Adrenal gland (tissue), 9 donors: ENCODE measurements at regions not wholly inside any gene's neighbourhood (a gene's known extent, or its start where the extent isn't known, plus 50 kb on each side); places are given as distances from the start of the nearest gene placed in this dataset.

ENCODE experiments used
- DNase-seq, 7 donors: peaks; one replicate each; pipeline ENCODE4 v3.0.0-alpha.2; 2019 to 2020
- H3K27ac ChIP-seq, 5 donors: fragments of 200-600 bp; sonication (generic) in 4 of 5; 1 replicate in 3 of 5; 2 replicates in 2 of 5; pipeline versions ENCODE4 v1.5.1 to v1.8.0; 2016 to 2020; ENCODE audit warnings: mild to moderate bottlenecking in 1 of 5
- H3K27me3 ChIP-seq: fragments of 200-600 bp; 2 replicates; pipeline ENCODE4 v1.8.0; 2021
- H3K36me3 ChIP-seq, 2 donors: fragments of 200-600 bp; replicated peaks in 1 of 2; 1 replicate in 1 of 2; 2 replicates in 1 of 2; pipeline versions ENCODE4 v1.5.1 to v1.8.0; 2018 to 2022
- H3K4me1 ChIP-seq, 2 donors: fragments of 200-600 bp; replicated peaks in 1 of 2; 1 replicate in 1 of 2; 2 replicates in 1 of 2; pipeline versions ENCODE4 v1.5.1 to v1.8.0; 2018 to 2021
- H3K4me3 ChIP-seq, 4 donors: fragments of 200-600 bp; sonication (generic) in 3 of 4; one replicate each; pipeline ENCODE4 v1.5.1; 2016 to 2018
- H3K9me3 ChIP-seq, 3 donors: fragments of 200-600 bp; sonication (generic) in 1 of 3; replicated peaks in 1 of 3; 1 replicate in 2 of 3; 2 replicates in 1 of 3; pipeline versions ENCODE4 v1.5.1 to v1.8.0; 2016 to 2021
- POLR2A ChIP-seq, 2 donors: fragments of 450-650 bp; IDR thresholded peaks; one replicate each; pipeline ENCODE4 v1.6.1; 2017; ENCODE audit warnings: antibody characterized with exemption in 2 of 2, mild to moderate bottlenecking in 2 of 2, moderate library complexity in 1 of 2
- WGBS, 4 donors: extraction: QIAGEN DNeasy Blood & Tissue Kit in 2 of 4; methylation state at CpG; one replicate each; pipeline versions ENCODE4 v1.1.5 to v1.1.7; 2013 to 2017; 5-methylcytosine and 5-hydroxymethylcytosine counted together
- intact Hi-C, 2 donors: fragments of 100-400 bp; cut with DNase I; formaldehyde crosslinking; loops; one replicate each; pipeline versions ENCODE4 v1.14.1 to v1.15.0; 2022 to 2023
- TF ChIP-seq, protein P1 (sequence below), 6 experiments: fragments of 450-650 bp in 4 of 6; fragments of 200-600 bp in 2 of 6; sonication (generic) in 1 of 6; IDR thresholded peaks; 1 replicate in 5 of 6; 2 replicates in 1 of 6; pipeline versions ENCODE4 v1.5.1 to v1.8.0; 2016 to 2021; ENCODE audit warnings: antibody characterized with exemption in 6 of 6, mild to moderate bottlenecking in 2 of 6, moderate library complexity in 1 of 6
- donor health status: healthy with polysubstance abuse.
- donor health status: Bipolar disorder and iron deficiency.
- donor health status: DM: yes; HTN: yes; CAD: no.
- donor health status: DM: no; HTN: no; CAD: no.
- donor health status: DM: no; HTN: no; CAD: no.

DNA sequence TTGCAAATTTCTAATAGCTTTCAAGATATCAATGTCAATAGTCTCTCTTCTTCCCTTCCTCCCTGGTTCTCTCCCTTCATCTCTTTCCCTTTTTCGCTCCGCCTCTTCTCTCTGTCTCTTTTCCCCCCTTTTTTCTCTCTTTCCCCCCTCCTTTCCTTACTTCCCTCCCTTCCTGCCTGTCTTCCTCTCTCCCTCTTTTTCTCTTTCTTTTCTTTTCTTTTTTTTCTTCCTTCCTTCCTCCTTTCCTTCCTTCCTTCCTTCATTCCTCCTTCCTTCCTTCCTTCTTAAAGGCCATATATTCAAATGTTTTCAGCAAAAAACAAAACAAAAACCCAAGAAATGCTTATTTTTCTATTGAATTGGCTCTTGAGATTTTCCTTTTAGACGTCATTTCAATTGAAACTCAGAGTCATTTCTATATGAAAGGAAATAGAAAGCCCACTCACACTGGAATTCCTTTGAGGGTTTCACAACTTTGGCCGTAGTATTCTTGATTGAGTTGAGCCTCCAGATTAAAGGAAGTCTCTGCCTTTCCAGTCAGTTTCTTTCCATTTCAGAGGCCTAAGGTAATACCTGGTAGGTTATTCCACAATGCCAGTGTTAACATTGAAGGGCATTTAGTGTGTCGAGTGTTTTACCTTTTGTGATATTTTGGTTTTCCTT is 551.5 kb downstream of the LMO4 start:
- Histone ChIP-seq H3K27me3 (no peaks in the 10 kb centered on the region), H3K4me1 (no peaks in the 10 kb centered on the region), H3K9me3 (no peaks in the 10 kb centered on the region), H3K4me3 (no peak overlapping the region), H3K27ac (no peak overlapping the region), H3K36me3 (no peaks in the 10 kb centered on the region)
- intact Hi-C loops = no loop called here
- 81 to 86% (median 82%) methylated on average over 5 of the region's 5 CpGs for WGBS, 4 donors
- TF ChIP-seq, protein P1, sequence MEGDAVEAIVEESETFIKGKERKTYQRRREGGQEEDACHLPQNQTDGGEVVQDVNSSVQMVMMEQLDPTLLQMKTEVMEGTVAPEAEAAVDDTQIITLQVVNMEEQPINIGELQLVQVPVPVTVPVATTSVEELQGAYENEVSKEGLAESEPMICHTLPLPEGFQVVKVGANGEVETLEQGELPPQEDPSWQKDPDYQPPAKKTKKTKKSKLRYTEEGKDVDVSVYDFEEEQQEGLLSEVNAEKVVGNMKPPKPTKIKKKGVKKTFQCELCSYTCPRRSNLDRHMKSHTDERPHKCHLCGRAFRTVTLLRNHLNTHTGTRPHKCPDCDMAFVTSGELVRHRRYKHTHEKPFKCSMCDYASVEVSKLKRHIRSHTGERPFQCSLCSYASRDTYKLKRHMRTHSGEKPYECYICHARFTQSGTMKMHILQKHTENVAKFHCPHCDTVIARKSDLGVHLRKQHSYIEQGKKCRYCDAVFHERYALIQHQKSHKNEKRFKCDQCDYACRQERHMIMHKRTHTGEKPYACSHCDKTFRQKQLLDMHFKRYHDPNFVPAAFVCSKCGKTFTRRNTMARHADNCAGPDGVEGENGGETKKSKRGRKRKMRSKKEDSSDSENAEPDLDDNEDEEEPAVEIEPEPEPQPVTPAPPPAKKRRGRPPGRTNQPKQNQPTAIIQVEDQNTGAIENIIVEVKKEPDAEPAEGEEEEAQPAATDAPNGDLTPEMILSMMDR (IDR thresholded peaks at IDR 0.05) = no peak
- no peak for TF ChIP-seq POLR2A (IDR thresholded peaks at IDR 0.05)
- no peak for DNase-seq

DNA sequence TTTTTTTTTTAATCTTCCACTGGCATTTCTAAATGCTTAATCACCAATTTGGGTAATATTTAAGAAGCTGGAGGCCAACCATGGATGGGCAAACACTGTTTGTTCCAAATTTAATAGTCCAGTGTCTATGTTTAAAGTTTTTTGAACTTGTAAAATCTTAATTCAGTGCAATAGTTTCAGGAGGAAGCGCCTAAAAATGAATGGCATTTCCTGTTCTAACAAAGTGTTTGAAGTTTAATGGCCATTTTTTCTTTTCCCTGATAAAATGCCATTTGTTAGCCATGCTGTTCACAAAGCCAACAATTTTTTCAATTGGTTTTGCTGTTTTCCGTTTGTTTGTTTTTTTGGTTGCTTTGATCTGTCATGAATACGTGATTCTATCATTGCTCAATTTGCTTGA is 552.1 kb downstream of the LMO4 start:
- H3K27me3 ChIP-seq = no peaks in the 10 kb centered on the region
- no peak for DNase-seq
- no peak overlapping the region for H3K4me3 ChIP-seq
- no peaks in the 10 kb centered on the region for H3K9me3 ChIP-seq
- H3K36me3 ChIP-seq = no peaks in the 10 kb centered on the region
- H3K4me1 ChIP-seq = no peaks in the 10 kb centered on the region
- TF ChIP-seq, protein P1 (IDR thresholded peaks at IDR 0.05) = no peak
- TF ChIP-seq POLR2A (IDR thresholded peaks at IDR 0.05) = no peak
- H3K27ac ChIP-seq = no peak overlapping the region
- intact Hi-C loops = no loop called here
- WGBS, 4 donors = 57 to 72% (median 64%) methylated on average over 3 of the region's 3 CpGs

DNA sequence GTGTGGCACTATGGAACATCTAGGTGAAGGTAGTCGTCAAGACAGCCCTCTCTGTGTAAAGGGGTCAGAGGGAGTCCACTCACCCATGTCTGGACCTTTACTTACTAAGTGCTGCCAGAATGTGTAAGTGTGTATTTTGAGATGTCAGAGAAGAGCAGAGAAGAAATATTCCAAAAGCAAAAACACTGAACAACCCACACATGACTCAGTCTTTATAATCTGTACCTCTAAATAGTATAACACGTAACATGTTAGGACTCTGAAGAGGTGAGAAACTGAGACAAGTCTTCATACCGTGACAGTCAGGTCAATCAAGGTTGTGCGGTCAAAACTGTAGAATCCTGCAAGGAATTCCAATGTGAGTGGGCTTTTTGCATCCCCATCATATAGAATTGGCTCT is 555.2 kb downstream of the LMO4 start:
- no peak overlapping the region for H3K4me3 ChIP-seq
- intact Hi-C loops = no loop called here
- H3K36me3 ChIP-seq = no peaks in the 10 kb centered on the region
- H3K4me1 ChIP-seq = no peaks in the 10 kb centered on the region
- H3K27me3 ChIP-seq = no peaks in the 10 kb centered on the region
- DNase-seq = no peak
- no peak overlapping the region for H3K27ac ChIP-seq
- H3K9me3 ChIP-seq = no peaks in the 10 kb centered on the region
- WGBS, 4 donors = 81 to 84% (median 82%) methylated on average over 4 of the region's 4 CpGs
- TF ChIP-seq POLR2A (IDR thresholded peaks at IDR 0.05) = no peak
- TF ChIP-seq, protein P1 (IDR thresholded peaks at IDR 0.05) = no peak

DNA sequence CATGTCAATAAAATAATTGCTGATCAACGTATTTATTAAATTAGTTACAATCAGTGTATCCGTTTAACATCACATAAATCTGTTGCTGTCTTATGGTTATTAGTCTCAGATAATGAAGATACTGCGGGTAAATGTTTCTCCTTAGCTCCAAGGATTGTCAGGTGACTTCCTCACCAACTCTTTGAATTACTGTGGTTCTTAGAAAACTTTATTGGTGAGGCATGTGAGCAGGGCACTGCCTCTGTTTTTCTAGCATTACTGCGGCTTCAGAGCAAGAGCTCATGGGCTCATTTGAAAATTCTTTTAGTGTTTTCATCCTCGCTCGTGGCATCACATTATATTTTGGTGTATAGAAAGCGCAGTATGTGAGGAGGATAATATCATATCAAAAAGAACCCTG is 555.9 kb downstream of the LMO4 start:
- TF ChIP-seq, protein P1 (IDR thresholded peaks at IDR 0.05) = no peak
- TF ChIP-seq POLR2A (IDR thresholded peaks at IDR 0.05) = no peak
- H3K36me3 ChIP-seq = no peaks in the 10 kb centered on the region
- intact Hi-C loops = no loop called here
- no peak overlapping the region for H3K4me3 ChIP-seq
- no peaks in the 10 kb centered on the region for H3K9me3 ChIP-seq
- H3K27me3 ChIP-seq = no peaks in the 10 kb centered on the region
- no peaks in the 10 kb centered on the region for H3K4me1 ChIP-seq
- DNase-seq = no peak
- no peak overlapping the region for H3K27ac ChIP-seq
- WGBS, 4 donors = 84 to 93% (median 85%) methylated on average over 7 of the region's 7 CpGs
